Ovary (tissue), 7 donors: ENCODE measurements at regions not wholly inside any gene's neighbourhood (a gene's known extent, or its start where the extent isn't known, plus 50 kb on each side); places are given as distances from the start of the nearest gene placed in this dataset.

Experiments used
- DNase-seq, 5 donors: peaks; one replicate each; pipeline ENCODE4 v3.0.0-alpha.2; 2019 to 2020
- H3K27ac ChIP-seq, 2 donors: fragments of 200-600 bp; one replicate each; pipeline versions ENCODE4 v1.5.1 to v1.8.0; 2019 to 2022
- H3K27me3 ChIP-seq: fragments of 200-600 bp; one replicate; pipeline ENCODE4 v1.8.0; 2022
- H3K36me3 ChIP-seq: fragments of 200-600 bp; sonication (generic); one replicate; pipeline ENCODE4 v1.5.1; 2019
- H3K4me1 ChIP-seq: one replicate; pipeline ENCODE4 v1.8.1; 2013; ENCODE audit warnings: mild to moderate bottlenecking, moderate library complexity; ENCODE audit not compliant: insufficient read depth
- H3K4me3 ChIP-seq: fragments of 200-600 bp; sonication (generic); one replicate; pipeline ENCODE4 v1.5.1; 2017
- H3K9me3 ChIP-seq, 2 donors: fragments of 200-600 bp in 1 of 2; sonication (generic) in 1 of 2; one replicate each; pipeline versions ENCODE4 v1.5.1 to v1.8.1; 2013 to 2019; ENCODE audit warnings: mild to moderate bottlenecking in 1 of 2, moderate library complexity in 1 of 2
- CTCF ChIP-seq, 3 donors: fragments of 450-650 bp in 2 of 3; fragments of 200-600 bp in 1 of 3; IDR thresholded peaks; one replicate each; pipeline versions ENCODE4 v1.5.1 to v1.8.0; 2016 to 2022; ENCODE audit warnings: antibody characterized with exemption in 3 of 3, mild to moderate bottlenecking in 1 of 3
- EP300 ChIP-seq: sonication (generic); formaldehyde crosslinking; IDR thresholded peaks from one replicate; pipeline ENCODE4 v1.6.1; 2017; ENCODE audit warnings: antibody characterized with exemption
- POLR2A ChIP-seq: fragments of 450-650 bp; IDR thresholded peaks from one replicate; pipeline ENCODE4 v1.6.1; 2017; ENCODE audit warnings: antibody characterized with exemption, mild to moderate bottlenecking, moderate library complexity
- WGBS, 3 donors: extraction: QIAGEN DNeasy Blood & Tissue Kit in 1 of 3; methylation state at CpG; one replicate each; pipeline versions ENCODE4 v1.1.5 to v1.1.7; 2013 to 2017; 5-methylcytosine and 5-hydroxymethylcytosine counted together
- intact Hi-C, 4 donors: fragments of 100-400 bp; cut with DNase I; formaldehyde crosslinking; loops; one replicate each; pipeline versions ENCODE4 v1.11.0 to v1.15.1; 2022 to 2023
- donor health status: DM: no; HTN: no; CAD: no; lungs with moderate emphysema.
- donor health status: DM: no; HTN: no; CAD: no.
- donor health status: Bipolar disorder and iron deficiency.
- donor health status: DM: no; HTN: no; CAD: no.
- donor health status: DM: yes; HTN: yes; CAD: no.

GRCh38 chr6:11398451-11399326 lies 138.9 kb upstream of the TMEM170B start:
- no peaks in the 10 kb centered on the region for H3K9me3 ChIP-seq
- no peak overlapping the region for H3K27ac ChIP-seq
- intact Hi-C loops, result no loop called here
- H3K4me1 ChIP-seq, result no peaks in the 10 kb centered on the region
- 74 to 81% (median 79%) methylated on average over 6 of the region's 6 CpGs for WGBS, 3 donors
- no peaks in the 10 kb centered on the region for H3K36me3 ChIP-seq
- no peaks in the 10 kb centered on the region for H3K27me3 ChIP-seq
- no peak for DNase-seq
- H3K4me3 ChIP-seq, result no peak overlapping the region
- TF ChIP-seq POLR2A (no peak), EP300 (no peak), CTCF (IDR thresholded peaks at IDR 0.05) (no peak)

DNA sequence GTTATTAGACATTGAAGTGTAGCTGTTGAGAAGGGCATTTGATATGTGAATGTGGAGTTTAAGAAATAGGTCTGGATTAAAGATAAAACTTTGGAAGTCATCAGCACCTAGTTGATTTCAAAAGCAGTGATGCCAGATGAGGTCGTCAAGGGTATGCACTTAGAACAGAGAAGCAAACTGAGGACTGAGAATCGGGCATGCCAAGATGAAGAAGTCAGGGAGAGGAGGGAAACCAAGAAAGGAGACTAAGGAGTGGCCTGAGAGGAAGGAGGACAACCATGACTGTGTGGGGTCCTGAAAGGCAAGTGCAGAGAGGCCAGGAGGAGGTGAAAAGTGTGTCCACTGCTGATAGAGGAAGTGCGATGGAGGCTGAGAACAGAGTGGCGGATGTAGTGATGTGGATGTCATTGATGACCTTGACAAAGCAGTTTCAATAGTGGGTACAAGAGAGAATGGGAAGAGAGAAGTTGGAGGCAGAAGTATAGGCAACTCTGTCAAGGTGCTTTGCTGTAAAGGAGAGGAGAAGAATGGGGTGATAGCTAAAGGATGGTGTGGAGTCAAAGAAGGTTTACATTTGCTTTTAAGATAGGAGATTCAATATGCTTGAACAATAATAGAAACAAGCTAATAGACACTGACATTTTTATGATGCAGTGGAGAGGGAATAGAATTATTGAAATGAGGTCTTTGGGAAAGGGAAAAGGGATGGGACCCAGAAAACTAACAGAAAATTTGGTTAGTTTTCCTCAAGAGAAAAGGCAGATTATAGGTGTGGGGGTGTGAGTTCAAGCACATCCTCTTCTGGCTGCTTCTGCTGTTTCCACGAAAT lies 139.7 kb upstream of the TMEM170B start:
- Histone ChIP-seq H3K9me3 (no peaks in the 10 kb centered on the region), H3K36me3 (no peaks in the 10 kb centered on the region), H3K27me3 (no peaks in the 10 kb centered on the region), H3K27ac (no peak overlapping the region), H3K4me3 (no peak overlapping the region), H3K4me1 (no peaks in the 10 kb centered on the region)
- TF ChIP-seq CTCF (IDR thresholded peaks at IDR 0.05) (no peak), EP300 (no peak), POLR2A (no peak)
- no peak for DNase-seq
- intact Hi-C loops, result no loop called here
- 87 to 91% (median 91%) methylated on average over 5 of the region's 5 CpGs for WGBS, 3 donors

DNA sequence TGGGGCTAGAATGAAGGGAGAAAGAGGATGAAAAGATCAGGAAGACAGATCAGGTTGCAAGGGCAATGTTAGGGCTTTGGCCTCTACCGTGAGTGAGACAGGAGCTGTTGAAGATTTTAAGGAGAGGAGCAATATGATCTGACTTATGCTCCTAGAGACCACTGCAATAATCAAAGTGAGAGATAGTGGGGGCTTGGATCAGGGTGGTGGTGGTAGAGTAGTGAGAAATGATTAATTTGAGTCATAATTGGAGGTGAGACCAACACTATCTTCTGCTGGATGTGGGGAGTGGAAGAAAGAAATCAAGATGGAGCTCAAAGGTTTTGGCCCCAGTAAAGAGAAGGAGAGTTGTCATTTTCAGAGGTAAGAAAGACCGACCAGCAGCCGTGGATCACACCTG lies 140.7 kb upstream of the TMEM170B start:
- 95 to 97% (median 97%) methylated on average over 3 of the region's 3 CpGs for WGBS, 3 donors
- no peaks in the 10 kb centered on the region for H3K4me1 ChIP-seq
- no peak for DNase-seq

More for the DNA sequence above, 140.7 kb upstream of the TMEM170B start:
- TF ChIP-seq POLR2A, result no peak
- no peak for TF ChIP-seq CTCF (IDR thresholded peaks at IDR 0.05)
- no peak for TF ChIP-seq EP300
- Histone ChIP-seq H3K27ac (no peak overlapping the region), H3K4me3 (no peak overlapping the region), H3K36me3 (no peaks in the 10 kb centered on the region), H3K27me3 (no peaks in the 10 kb centered on the region), H3K9me3 (no peaks in the 10 kb centered on the region)
- intact Hi-C loops, result no loop called here
